ENCODE measurements at regions not wholly inside any gene's neighbourhood (a gene's known extent, or its start where the extent isn't known, plus 50 kb on each side); places are given as distances from the start of the nearest gene placed in this dataset.
A peak's percentile ranks its signal among the peaks of the same experiment; 100 is the strongest.
"Not testable (repeated sequence)": the region's sequence is repeated elsewhere in the genome, so short reads cannot be mapped to it uniquely, and the experiment has no call there.

DNA sequence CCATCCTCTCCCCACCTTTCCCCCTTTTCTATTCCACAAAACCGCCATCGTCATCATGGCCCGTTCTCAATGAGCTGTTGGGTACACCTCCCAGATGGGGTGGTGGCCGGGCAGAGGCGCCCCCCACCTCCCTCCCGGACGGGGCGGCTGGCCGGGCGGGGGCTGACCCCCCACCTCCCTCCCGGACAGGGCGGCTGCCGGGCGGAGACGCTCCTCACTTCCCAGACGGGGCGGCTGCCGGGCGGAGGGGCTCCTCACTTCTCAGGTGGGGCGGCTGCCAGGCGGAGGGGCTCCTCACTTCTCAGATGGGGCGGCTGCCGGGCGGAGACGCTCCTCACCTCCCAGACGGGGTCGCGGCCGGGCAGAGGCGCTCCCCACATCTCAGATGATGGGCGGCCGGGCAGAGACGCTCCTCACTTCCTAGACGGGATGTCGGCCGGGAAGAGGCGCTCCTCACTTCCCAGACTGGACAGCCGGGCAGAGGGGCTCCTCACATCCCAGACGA, 404.4 kb upstream of the BTBD3 start:
- DNase-seq (ENCODE audit: low spot score), result not testable (repeated sequence)

DNA sequence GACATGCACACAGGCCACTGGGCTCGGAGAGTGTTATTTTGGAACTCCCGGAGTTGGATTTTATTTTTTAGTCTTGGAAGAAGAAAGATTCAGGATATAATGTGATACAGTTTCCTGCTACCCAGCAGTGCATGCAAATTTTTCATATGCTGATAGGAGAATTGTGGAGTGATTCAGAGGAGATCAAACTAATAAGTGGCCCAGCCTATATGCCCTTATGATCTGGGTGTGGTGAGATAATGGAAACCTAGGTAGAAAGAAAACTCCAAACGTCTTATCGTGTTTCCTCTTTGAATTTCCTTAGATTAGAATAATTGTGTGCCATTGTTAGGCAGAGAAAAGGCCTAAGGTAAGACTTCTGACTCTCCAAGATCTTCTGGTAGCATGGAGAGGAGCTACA, 401.2 kb upstream of the BTBD3 start:
- no peak for DNase-seq (ENCODE audit: low spot score)

DNA sequence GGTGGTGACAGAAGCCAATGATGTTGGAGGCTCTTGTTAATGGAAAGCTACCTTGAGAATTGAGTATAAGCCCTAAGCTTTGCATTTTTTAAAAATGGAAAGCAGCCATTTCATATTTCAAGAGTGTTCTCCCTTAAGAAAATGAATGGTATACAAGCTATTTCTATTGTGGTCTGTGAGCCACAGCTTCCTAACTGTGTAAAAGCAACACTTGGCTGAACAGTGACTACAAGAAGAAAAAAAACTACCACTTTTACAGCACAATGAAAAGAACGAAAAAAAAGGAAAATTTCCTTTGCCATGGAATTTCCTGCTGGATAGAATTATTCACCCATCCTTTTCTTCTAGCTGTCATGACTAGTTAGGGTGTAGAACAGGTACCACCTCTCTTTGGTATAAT, 397.1 kb upstream of the BTBD3 start:
- no peak for DNase-seq (ENCODE audit: low spot score)

DNA sequence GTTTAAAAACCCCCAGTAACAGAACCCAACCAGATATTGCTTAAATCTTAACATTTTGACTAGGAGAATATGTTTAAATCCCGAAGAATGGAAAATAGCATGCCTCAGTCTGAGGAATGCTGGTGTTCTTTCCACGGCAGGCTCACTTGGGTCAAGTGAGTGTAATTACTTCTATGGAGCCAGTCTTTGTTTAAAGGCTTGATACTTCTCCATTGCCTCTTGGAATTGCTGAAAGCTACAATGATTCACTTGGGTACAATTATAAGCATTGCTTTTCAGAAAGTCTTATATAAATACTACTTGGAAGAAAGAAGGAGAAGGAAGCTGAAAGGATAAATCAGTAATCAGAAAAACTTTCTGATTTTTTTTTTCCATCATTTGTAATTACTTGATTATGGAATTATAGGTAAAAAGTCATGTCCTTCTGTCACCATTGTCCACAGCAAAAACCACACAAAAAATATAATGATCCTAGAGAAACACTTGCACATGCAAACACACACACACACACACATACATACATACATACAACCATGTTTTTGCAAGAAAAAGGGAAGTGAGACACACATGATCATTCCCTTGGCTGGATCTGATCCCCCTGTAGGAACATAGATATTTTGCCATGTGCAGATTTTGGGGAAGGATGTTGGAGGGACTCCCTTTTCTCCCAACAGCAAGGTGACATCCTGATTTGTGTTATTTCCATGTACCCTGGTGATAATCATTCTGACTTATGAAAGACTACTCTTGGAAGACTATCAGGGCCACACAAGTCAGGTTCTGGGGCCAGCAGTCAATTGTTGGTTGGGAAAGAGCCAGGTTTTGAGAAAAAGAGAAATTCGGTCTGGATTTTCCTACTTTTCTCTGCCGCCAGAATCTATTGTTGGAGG, 396.0 kb upstream of the BTBD3 start:
- peak; percentile 6 for DNase-seq (ENCODE audit: low spot score)

DNA sequence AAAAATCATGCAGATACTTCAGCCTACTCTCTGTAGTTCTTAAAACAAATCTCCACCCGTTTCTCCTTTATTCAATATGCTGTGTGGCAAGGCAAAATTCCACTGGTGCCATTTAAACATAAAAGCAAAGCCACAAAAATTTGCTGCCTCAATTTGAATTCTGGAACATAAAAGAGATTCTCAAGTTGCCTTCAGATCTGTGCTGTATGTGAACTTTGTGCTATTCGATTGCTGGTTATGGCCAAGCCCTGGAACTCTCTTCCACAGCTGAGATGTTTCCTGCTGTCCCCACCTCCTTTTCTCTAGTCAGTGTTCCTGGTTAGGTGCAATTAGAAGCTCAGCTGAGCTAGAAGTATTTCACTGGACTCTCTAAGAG, 395.3 kb upstream of the BTBD3 start:
- DNase-seq (ENCODE audit: low spot score), result peak; percentile 87

DNA sequence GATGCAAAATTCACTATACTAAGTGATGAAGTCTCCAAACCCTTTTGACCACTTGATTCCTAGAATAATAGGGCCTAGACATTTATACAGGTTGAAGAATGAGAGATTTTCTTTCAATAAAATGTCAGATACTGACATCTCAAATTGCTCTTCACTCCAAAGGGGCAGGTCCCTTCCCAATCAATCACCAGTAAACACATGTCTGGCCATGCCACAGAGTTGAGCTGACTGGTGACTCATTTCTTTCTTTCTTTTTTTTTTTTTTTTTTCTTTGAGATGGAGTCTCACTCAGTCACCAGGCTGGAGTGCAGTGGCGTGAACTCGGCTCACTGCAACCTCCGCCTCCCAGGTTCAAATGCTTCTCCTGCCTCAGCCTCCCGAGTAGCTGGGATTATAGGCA, 388.6 kb upstream of the BTBD3 start:
- DNase-seq (ENCODE audit: low spot score), result no peak

DNA sequence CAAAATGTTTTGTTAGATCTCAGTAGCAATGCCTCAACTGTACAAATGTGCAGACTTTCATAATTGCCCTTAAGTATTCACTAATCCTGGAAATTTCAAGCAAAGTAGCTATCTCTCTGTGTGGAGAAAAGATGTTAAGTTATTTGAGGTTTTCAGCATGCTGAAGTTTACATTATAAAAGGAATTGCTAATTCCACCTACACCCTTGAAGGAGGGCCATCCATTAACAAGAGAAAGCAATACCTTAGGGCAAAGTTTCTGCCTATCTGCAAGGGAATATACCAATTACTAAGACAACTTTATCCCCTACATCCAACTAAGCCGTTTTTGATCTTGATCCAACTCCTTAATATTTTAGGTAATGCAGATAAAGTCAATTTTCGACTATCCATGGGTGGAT, 380.7 kb upstream of the BTBD3 start:
- no peak for DNase-seq (ENCODE audit: low spot score)

DNA sequence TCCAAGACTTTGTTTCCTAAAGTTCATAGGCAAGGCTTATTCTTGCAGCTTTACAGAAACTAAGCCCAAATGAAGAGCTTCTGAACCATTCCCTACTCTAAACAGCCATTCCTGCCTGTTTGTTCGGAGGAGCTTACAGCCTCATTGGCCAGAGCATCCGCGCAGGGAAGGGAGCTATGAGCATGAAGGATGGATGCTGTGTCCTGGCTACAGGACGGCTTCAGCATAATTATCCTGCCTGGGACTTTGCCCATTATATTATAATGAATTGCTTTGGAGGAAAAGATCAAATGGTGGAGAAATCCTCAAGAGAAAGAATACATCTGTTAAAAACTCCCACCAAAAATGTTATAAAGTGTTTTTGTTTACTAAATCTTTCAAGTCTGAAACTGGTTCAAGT, 378.2 kb upstream of the BTBD3 start:
- DNase-seq (ENCODE audit: low spot score), result no peak

DNA sequence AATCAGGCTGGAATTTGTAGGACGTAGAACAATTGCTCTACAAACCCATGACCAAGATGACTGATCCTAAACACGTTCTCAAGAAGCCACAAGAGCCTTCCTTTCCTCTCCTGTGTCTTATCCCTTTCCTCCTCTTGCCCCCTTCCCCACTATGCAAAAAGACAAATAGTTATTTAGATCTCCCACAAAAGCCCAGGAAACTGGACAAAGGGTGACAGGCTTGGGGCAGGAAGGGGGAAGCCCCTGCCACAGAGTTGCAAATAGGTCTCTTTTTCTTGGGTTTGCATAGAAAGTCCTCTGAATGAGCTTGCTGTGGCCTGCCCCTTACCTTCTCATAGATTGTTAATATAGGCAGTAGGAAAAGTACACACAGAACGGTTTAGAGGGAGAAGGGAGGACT, 377.1 kb upstream of the BTBD3 start:
- DNase-seq (ENCODE audit: low spot score), result no peak

DNA sequence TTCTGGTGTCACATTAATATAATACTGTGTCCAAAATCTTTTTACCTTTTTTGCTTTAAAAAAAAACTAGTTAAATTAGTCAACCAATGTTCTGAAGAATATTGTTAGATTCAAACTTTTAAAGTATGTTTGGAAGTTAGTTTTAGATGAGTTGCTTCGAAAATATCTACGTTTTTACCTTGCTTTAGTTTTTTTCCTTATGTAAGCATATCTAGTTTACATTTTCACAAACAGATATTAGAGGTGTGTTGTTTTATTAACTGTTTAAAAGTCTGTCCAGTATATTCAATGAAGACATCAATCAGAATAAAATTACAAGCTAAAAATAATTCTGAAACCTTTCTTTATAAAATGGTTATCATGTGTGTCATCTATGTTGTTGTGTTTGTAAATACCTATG, 375.0 kb upstream of the BTBD3 start:
- no peak for DNase-seq (ENCODE audit: low spot score)

DNA sequence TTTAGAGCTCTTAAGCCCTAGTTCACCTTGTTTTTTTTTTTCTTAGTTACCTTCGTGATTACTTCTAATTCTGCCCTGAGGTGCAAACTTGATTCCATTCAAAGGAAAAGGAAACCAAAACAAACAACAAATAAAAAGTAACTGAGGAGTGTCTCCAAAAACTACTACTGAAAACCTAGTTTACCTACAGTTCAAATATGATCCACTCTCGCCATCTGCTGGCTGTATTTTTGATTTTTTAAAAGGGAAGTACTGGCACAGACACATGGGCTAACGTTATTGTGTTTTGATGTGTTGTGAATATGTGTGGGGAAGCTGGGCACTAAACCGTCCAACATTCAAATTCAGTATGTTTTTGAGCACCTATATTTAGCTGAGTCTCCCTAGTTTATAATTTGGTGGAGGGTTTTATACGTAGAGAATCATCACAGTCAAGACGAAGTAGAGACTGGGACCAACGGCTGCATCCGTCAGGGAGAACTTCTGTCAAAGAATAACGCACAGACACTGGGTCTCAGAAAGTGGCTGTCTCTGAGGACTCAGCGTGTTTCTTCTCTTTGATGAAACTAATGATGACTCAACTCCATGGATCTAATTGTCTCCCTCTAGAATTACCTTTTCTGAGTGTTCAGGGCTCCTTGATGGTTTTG, 373.5 kb upstream of the BTBD3 start:
- DNase-seq (ENCODE audit: low spot score), result peak; percentile 78

DNA sequence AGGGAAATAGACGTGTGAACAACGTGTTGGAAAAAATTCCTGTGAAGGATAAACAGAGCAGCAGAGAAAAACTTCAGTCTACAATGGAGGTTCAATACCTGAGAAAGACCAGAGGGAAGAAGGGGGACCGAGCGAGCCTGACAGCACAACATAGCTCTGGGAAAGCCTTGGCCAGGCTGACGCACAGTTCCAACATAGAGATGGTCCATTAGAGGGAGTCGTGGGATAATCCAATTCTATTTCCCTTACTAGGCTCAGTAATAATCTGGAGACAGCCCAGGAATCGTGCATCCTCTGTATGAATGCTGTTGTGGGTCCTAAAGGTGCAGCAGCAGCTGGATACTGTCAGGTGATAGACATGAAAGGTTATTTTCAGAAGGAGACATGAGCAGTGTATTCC, 370.8 kb upstream of the BTBD3 start:
- DNase-seq (ENCODE audit: low spot score), result no peak

DNA sequence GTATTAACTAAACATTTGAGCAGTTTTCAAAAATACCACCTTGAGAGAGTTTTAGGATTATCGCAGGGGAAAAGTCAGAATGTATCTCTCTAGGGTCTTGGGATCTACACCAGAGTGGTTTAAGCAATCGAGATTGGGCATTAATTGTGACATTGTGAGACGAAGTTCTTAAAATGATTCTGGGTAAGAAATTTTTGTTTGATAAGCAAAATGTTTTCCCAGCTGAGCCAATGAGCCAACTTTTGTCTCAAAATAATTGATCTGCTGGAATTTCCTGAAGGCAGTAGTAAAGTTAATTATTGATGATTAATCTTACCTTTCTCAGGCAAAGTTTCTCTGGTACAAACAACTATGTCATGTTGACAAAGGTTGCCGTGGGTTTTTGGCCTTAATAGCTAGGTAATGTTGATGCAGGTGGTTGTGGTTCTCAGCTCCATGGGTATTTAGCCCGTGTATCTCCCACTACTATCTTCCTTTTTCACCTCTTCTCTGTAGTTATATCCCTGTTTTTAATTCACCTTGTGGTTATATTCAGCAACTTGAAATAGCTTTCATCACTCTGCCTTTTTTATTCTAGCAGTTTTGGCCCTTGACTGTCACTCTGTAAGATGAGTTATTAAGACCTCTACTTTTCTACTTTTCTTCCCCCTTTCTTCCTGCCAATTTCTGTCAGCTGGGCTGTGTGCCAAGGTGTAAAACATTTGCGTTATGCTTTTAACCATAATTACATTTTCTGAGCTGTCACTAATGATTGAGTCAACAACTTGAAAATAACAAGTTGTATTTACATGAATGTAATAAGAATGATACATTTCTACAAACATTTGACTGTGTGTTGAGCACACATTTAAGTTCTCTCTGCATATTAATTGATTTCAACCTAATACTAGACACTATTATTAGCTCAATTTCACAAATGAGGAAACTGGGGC, 368.3 kb upstream of the BTBD3 start:
- no peak for DNase-seq (ENCODE audit: low spot score)

DNA sequence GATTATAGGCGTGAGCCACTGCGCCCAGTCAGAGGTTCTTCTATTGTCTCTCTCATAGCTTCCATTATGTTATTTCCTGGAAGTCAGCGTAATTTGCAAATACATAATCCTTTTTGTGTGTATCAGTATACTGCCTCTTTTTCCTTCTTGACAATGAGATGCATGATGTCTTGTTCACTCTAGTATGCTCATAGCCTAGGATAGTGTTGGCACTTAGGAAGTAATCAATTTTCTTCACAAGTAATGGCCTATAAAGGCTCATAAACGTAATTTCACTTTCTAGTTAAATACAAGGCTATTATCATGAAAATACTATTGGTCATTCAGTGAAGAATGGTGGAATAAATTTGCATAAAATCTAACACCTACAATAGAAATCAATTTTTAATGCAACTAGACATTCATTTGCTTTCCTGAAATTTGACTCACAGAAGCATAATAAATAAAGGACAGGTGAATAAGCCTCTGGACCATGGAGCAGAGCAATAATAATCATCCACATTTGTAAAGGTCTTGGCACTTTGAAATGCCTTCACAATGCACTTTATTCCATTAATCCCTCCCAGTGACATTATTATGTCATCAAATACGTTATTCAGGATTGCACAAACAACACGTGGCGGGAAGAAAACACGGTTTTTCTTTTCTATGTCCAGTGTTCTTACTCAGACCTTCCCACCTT, 366.9 kb upstream of the BTBD3 start:
- no peak for DNase-seq (ENCODE audit: low spot score)

DNA sequence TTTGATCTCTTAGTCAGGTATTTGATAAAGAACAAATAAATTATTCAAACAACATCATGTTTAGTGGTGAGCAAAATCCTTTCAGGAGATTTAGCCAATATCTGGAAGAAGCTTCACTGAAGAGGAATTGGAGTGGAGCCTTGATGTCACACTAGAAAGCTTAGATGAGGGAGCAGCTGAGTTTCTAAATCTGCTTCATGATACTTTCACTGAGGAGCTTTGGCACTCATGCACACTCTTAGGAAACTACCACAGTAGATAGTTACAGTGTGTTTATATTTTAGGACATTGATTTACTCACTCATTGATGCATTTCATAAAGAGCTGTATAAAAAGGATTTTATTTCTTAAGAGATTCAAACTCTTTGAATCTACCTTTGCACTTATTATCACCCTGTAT, 366.2 kb upstream of the BTBD3 start:
- no peak for DNase-seq (ENCODE audit: low spot score)

DNA sequence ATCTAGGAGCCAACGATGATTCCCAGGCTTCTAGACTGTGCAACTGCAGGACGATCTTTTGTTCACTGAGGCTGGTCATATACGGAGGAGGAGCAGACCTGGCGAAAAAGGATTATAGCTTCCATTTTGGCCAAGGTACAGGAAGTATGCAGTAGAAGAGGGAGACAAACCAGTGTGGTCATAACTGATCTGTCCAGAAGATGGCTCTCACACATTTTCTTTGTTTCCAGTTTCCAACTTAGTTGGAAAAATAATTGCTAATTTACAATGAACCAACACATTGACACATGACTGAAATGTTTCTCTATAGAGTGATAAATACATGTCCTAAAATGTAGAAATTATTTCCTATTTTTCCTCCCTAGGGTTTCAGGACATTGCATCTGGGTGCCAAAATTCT, 364.1 kb upstream of the BTBD3 start:
- DNase-seq (ENCODE audit: low spot score), result peak; percentile 23

DNA sequence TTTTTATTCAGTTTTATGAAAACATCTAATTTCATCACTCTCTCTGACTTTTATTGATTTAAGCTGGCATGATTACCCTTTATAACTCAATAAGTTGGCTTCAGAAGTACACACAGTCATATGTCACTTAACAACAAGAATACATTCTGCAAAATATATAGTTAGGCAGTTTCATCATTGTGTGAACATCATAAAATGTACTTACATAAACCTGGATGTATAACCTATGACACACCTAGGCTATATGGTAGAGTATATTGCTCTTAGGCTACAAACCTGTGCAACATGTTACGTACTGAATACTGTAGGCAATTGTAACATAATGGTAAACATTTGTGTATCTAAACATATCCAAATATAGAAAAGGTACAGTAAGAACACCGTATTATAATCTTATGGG, 362.2 kb upstream of the BTBD3 start:
- no peak for DNase-seq (ENCODE audit: low spot score)

DNA sequence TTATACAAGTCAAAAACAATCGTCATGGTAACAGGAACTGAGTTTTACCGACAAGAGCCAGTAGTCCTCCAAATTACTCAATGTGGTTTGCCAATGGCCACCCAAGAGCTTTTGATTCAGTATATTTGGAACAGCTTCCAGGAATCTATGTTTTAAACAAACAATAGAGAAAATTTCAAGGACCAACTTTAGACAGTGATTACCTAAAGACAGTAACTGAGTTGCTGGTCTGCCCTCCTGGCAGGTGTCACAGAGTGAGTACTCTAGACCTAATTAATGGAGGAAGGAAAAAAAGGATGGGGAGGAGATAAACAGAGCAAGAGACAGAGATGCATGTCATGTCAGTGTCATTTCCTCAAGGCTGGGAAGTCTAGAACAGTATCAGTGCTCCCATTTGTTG, 361.3 kb upstream of the BTBD3 start:
- DNase-seq (ENCODE audit: low spot score), result no peak

DNA sequence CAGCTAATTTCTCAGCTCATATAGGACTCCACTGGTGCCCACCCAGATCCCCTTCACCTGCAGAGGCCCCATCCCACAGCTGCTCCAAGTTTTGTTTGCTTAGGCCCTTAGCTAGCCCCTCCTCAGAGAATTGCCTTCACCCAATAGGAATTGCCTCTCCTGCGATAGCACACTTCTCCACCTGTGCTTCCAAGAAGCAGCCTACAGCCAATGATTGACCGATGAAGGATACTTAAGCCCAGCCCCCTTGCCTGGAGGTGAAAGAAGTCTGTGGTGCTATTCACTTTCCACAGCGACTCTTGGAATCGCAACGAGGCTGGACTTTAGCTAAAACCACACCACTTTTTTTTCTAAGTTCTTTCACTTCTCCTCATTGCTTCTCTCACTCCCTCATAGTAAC, 353.2 kb upstream of the BTBD3 start:
- DNase-seq (ENCODE audit: low spot score), result no peak

DNA sequence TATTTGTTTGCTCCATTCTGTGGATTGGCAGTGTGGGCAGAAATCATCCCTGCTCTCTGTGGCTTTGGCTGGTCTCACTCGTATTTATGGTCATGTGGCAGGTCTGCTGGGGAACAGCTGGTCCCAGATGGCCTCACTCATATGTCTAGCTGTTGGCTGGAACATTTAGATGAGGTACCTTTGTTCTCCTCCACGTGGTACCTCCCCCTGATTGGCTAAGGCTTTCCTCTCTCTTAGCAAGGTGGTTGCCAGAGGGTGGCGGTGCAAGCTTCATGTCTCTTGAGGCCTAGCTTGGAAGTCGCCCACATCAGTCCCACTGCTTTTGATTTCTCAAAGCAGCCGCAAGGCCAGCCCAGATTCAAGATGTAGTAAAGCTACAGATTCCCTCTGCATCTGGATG, 348.5 kb upstream of the BTBD3 start:
- no peak for DNase-seq (ENCODE audit: low spot score)

DNA sequence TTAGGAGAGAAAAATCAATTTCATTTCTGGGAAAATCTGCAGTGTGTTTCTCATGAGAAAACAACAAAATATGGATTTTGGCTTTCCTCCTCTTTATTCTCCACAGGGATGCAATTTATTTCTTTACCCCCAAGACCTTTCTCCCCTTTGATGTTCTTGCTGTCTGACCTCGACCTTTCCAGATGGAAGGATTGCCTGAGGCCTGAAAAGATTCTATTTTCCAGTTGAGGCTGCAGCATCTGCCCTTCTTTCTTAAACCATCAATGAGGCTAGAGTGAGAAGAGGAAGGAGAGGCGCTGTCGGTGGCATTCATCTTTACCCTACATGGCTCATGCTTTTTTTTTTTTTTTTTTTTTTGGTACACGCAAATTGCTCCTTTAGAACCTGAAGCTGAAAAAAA, 344.2 kb upstream of the BTBD3 start:
- no peak for DNase-seq (ENCODE audit: low spot score)

DNA sequence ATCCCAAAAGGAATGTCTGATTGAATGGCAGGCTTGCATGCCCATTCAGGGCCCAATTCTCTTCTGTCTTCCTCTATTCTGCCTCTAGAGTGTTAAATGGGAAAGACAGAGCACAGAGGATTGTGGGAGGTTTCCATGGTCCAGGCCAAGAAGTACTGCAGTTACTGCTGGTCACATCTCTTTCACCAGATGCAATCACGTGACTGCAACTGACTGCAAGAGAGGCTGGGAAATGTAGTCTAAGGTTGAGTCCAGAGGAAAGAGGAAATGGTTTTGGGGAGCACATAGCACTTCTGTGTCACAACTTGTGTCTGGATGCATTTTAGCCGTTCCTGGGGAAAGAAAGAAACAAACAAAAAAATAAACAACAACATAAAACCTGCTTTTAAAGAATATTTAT, 336.4 kb upstream of the BTBD3 start:
- no peak for DNase-seq (ENCODE audit: low spot score)

All from SW480 (cell line).